ENCODE measurements at regions not wholly inside any gene's neighbourhood (a gene's known extent, or its start where the extent isn't known, plus 50 kb on each side); places are given as distances from the start of the nearest gene placed in this dataset.

DNA sequence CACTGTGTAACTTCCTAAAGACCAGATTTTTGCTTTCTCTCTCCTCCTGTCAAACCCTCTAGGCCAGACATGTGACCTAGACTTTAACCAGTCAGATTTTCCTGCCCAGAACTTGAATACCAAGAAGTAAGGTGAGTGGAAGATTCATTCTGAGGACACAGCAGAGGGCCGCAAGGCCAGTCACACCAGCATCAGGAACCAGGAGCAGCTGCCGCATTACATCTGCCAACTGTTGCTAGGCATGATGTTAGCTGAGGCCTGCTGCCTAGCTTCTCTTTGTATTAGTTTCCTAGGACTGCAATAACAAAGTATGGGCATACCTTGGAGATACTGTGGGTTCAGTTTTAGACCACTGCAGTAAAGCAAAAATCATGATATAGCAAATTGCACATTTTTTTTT, 101.9 kb upstream of the BMP4 start:
- ChIA-PET POLR2A (no interaction called here), CTCF (no interaction called here)
- Histone ChIP-seq H3K36me3 (ENCODE audit: control insufficient read depth, insufficient read depth, low read length) (no peaks in the 10 kb centered on the region), H3K4me3 (ENCODE audit: low read depth, low read length) (no peak overlapping the region), H3K27me3 (ENCODE audit: control insufficient read depth, insufficient read depth, low read length) (no peaks in the 10 kb centered on the region)
- TF ChIP-seq, protein P1, sequence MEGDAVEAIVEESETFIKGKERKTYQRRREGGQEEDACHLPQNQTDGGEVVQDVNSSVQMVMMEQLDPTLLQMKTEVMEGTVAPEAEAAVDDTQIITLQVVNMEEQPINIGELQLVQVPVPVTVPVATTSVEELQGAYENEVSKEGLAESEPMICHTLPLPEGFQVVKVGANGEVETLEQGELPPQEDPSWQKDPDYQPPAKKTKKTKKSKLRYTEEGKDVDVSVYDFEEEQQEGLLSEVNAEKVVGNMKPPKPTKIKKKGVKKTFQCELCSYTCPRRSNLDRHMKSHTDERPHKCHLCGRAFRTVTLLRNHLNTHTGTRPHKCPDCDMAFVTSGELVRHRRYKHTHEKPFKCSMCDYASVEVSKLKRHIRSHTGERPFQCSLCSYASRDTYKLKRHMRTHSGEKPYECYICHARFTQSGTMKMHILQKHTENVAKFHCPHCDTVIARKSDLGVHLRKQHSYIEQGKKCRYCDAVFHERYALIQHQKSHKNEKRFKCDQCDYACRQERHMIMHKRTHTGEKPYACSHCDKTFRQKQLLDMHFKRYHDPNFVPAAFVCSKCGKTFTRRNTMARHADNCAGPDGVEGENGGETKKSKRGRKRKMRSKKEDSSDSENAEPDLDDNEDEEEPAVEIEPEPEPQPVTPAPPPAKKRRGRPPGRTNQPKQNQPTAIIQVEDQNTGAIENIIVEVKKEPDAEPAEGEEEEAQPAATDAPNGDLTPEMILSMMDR (IDR thresholded peaks at IDR 0.05; ENCODE audit: insufficient read depth, low read depth, low read length) = no peak
- no peak for DNase-seq (ENCODE audit: low read depth)

DNA sequence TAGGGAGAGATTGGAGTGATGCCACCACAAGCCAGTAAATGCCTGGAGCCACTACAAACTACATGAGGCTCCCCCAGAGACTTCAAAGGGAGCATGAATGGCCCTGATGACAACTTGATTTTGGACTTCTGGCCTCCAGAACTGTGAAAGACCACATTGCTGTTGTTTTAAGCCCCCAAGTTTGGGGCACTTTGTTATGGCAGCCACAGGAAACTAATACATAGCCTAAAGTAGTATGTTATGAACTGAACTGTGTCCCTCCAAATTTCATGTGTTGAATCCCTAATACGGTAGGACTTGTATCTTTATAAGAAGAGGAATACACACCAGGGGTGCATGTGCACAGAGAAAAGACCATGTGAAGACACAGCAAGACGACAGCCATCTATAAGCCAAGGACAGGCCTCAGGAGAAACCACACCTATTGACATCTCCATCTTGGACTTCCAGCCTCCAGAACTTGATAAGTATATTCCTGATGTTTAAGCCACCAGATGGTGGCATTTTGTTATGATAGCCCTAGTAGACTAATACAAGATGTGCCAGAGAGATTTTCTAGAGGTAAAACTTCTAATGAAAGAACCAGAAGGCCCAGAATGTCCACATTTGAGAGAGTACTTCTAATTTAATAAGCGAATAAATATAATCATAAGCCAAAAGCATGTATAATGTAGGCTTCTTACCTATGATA, 127.1 kb upstream of the BMP4 start:
- H3K4me3 ChIP-seq (ENCODE audit: low read depth, low read length) = no peak overlapping the region
- DNase-seq (ENCODE audit: low read depth) = no peak
- ChIA-PET POLR2A (no interaction called here), CTCF (interaction anchor here (0.8 to 0.9 kb wide), 2 partner anchors 40 to 91 kb away, joined by 3 read pairs; no protein-coding TSS in a partner anchor)
- TF ChIP-seq, protein P1 (IDR thresholded peaks at IDR 0.05; ENCODE audit: insufficient read depth, low read depth, low read length) = no peak
- no peaks in the 10 kb centered on the region for H3K27me3 ChIP-seq (ENCODE audit: control insufficient read depth, insufficient read depth, low read length)
- H3K36me3 ChIP-seq (ENCODE audit: control insufficient read depth, insufficient read depth, low read length) = no peaks in the 10 kb centered on the region

DNA sequence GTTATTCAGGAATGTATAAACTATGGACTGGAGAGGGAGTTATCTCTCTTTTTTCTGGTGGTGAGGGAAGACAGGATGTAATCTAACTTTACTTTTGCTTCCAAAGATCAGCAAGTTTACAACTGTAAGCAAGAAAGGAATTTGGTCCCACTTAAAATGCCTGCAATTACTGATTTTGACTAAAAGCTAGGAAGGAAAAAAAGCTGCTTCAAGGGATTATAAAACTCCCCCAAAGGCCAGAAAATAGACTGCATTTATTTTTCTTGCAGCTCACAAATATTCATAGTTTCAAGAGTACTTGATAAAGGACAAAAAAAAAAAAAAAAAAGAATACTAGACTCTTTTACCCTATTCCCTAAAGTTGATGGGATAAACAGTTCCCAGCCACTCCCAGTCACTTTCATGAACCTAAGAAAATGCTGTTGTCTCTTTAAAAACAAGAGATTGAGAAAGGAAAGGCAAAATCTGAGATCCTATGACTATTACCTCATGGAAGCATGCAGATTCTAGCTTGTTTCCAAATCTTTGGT, 128.7 kb upstream of the BMP4 start:
- H3K36me3 ChIP-seq (ENCODE audit: control insufficient read depth, insufficient read depth, low read length) = no peaks in the 10 kb centered on the region
- no peaks in the 10 kb centered on the region for H3K27me3 ChIP-seq (ENCODE audit: control insufficient read depth, insufficient read depth, low read length)
- H3K4me3 ChIP-seq (ENCODE audit: low read depth, low read length) = no peak overlapping the region
- DNase-seq (ENCODE audit: low read depth) = no peak
- TF ChIP-seq, protein P1 (IDR thresholded peaks at IDR 0.05; ENCODE audit: insufficient read depth, low read depth, low read length) = no peak
- ChIA-PET POLR2A (no interaction called here), CTCF (no interaction called here)

GRCh38 chr14:54085841-54086240, 129.2 kb upstream of the BMP4 start:
- H3K27me3 ChIP-seq (ENCODE audit: control insufficient read depth, insufficient read depth, low read length) = no peaks in the 10 kb centered on the region
- H3K36me3 ChIP-seq (ENCODE audit: control insufficient read depth, insufficient read depth, low read length) = no peaks in the 10 kb centered on the region
- no peak overlapping the region for H3K4me3 ChIP-seq (ENCODE audit: low read depth, low read length)
- ChIA-PET POLR2A (no interaction called here), CTCF (no interaction called here)
- TF ChIP-seq, protein P1 (IDR thresholded peaks at IDR 0.05; ENCODE audit: insufficient read depth, low read depth, low read length) = no peak
- DNase-seq (ENCODE audit: low read depth) = no peak

DNA sequence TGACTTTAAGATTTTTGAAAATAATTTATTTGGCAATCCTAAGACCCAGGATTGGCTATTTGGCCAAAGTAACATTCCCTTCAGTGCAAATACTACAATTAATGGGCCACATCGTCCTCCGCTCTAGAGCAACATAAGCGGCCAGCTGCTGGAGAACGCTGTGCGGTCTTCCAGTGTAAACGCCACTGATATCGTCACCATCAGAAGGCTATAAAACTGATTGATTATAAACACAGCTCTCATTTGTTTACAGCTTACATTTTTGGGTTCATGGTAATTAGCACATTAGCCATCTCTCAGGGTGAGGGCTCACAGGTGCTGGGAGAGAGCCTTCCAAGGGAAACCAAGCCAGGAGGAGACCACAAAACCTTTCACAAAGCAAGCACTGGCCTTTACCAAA, 130.1 kb upstream of the BMP4 start:
- POLR2A ChIA-PET = no interaction called here
- Histone ChIP-seq H3K4me3 (ENCODE audit: low read depth, low read length) (no peak overlapping the region), H3K36me3 (ENCODE audit: control insufficient read depth, insufficient read depth, low read length) (no peaks in the 10 kb centered on the region), H3K27me3 (ENCODE audit: control insufficient read depth, insufficient read depth, low read length) (no peaks in the 10 kb centered on the region)
- CTCF ChIA-PET = interaction anchor here (1.1 kb wide), 1 partner anchor 243 kb away, joined by 3 read pairs; no protein-coding TSS in a partner anchor
- no peak for DNase-seq (ENCODE audit: low read depth)
- TF ChIP-seq, protein P1 (IDR thresholded peaks at IDR 0.05; ENCODE audit: insufficient read depth, low read depth, low read length) = no peak

All from BJ (cell line).